Type B pancreatic cell (in vitro differentiated cells): ENCODE measurements at regions not wholly inside any gene's neighbourhood (a gene's known extent, or its start where the extent isn't known, plus 50 kb on each side); places are given as distances from the start of the nearest gene placed in this dataset.

Source experiments
- DNase-seq: peaks from one replicate; pipeline ENCODE4 v3.0.0; 2021; ENCODE audit warnings: mixed read lengths; ENCODE audit not compliant: unreplicated experiment; ENCODE audit errors: extremely low spot score
- H3K27ac Mint-ChIP-seq: 2 replicates; pipeline ENCODE4 v1.8.0; 2021; ENCODE audit warnings: mild to moderate bottlenecking, mixed read lengths
- H3K27me3 Mint-ChIP-seq: 2 replicates; pipeline ENCODE4 v1.8.0; 2021; ENCODE audit warnings: mixed read lengths
- H3K36me3 Mint-ChIP-seq: 2 replicates; pipeline ENCODE4 v1.8.0; 2021; ENCODE audit warnings: mixed read lengths
- H3K4me1 Mint-ChIP-seq: one replicate; pipeline ENCODE4 v1.8.0; 2021; ENCODE audit warnings: mixed read lengths; ENCODE audit not compliant: unreplicated experiment
- H3K4me3 Mint-ChIP-seq: 2 replicates; pipeline ENCODE4 v1.8.0; 2021; ENCODE audit warnings: mild to moderate bottlenecking, mixed read lengths
- H3K9me3 Mint-ChIP-seq: 2 replicates; pipeline ENCODE4 v1.8.0; 2021; ENCODE audit warnings: mixed read lengths
- TF ChIP-seq, protein P1 (sequence below): fragments of 200-600 bp; sonication (generic); conservative IDR thresholded peaks from 2 replicates; pipeline ENCODE4 v1.5.0; 2021; ENCODE audit warnings: antibody characterized with exemption, mild to moderate bottlenecking

DNA sequence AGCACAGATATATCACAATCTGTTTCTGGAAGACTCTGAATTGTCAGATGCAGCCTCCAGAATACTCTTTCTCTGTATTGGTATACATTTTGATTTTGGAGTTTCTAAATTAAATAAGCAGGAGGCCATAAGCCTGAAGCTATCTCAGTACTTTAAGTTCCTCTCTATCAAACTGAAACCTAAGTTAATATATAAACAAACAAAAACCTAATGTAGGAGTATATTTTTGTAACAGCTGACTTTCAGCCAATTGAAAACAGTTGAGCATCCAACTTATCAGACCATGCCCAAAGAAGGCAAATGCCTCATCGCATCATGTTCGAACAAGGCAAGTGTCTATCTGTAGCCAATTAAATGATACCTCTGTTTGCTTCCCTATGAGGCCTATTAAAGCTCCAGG is 1054.4 kb downstream of the AMY1C start:
- Mint-ChIP-seq H3K4me1 (no peaks in the 10 kb centered on the region), H3K9me3 (no peaks in the 10 kb centered on the region), H3K36me3 (no peaks in the 10 kb centered on the region), H3K27ac (no peak overlapping the region), H3K27me3 (no peaks in the 10 kb centered on the region), H3K4me3 (no peak overlapping the region)
- no peak for DNase-seq
- TF ChIP-seq, protein P1, sequence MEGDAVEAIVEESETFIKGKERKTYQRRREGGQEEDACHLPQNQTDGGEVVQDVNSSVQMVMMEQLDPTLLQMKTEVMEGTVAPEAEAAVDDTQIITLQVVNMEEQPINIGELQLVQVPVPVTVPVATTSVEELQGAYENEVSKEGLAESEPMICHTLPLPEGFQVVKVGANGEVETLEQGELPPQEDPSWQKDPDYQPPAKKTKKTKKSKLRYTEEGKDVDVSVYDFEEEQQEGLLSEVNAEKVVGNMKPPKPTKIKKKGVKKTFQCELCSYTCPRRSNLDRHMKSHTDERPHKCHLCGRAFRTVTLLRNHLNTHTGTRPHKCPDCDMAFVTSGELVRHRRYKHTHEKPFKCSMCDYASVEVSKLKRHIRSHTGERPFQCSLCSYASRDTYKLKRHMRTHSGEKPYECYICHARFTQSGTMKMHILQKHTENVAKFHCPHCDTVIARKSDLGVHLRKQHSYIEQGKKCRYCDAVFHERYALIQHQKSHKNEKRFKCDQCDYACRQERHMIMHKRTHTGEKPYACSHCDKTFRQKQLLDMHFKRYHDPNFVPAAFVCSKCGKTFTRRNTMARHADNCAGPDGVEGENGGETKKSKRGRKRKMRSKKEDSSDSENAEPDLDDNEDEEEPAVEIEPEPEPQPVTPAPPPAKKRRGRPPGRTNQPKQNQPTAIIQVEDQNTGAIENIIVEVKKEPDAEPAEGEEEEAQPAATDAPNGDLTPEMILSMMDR, result no peak

DNA sequence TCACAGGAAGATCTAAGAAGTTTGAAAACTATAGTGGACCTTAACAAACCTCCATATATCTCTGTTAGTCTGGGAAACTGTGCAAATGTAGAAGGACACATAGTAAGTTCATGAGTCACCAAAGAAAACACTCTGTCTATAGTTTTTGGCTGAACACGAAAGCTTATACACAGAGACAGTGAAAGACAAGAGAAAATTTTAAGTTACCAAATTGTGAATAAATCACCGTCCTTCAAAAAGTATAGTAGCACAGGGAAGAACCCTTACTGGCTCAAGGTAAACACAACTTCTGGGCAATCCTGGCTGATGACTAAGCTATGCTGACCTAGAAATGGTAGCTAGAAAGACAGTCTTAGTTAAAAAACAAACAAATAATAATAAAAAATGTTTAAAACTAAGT is 1057.9 kb downstream of the AMY1C start:
- H3K9me3 Mint-ChIP-seq, result no peaks in the 10 kb centered on the region
- TF ChIP-seq, protein P1, result no peak
- no peaks in the 10 kb centered on the region for H3K27me3 Mint-ChIP-seq
- H3K4me3 Mint-ChIP-seq, result no peak overlapping the region
- no peak for DNase-seq
- no peak overlapping the region for H3K27ac Mint-ChIP-seq
- no peaks in the 10 kb centered on the region for H3K36me3 Mint-ChIP-seq
- H3K4me1 Mint-ChIP-seq, result no peaks in the 10 kb centered on the region

DNA sequence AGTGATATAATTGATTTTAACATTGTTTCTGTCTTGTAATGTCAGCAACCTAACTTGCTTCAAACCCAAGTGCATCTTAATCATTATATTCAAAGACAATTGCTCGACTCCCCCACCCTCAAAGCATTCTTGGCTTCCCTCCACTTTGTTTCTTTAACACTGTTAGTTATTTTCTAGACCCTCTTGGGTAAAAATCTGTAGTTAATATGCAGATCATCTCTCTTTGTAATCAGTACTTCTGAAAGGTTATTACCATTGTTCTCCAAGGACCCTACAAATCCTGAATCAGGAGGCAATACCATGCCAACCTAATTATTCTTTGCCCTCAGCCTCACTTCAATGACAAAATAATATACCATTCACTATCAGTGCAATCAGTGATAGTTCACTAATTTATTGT is 1075.7 kb downstream of the AMY1C start:
- no peak overlapping the region for H3K4me3 Mint-ChIP-seq
- DNase-seq, result no peak

DNA sequence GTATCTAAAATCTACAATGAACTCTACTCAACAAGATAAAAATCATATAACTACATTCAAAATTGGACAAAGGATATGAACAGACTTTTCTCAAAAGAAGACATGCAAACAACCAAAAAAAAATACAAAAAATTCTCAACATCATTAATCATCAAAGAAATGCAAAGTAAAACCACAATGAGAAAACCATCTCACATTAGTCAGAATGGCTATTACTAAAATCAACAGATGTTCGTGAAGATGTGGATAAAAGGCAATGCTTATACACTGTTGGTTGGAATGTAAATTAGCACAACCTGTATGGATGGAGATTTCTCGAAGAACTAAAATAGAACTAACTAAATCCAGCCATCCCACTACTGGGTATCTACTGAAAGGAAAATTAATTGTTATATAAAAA is 1080.8 kb downstream of the AMY1C start:
- DNase-seq, result no peak
- Mint-ChIP-seq H3K36me3 (no peaks in the 10 kb centered on the region), H3K4me1 (no peaks in the 10 kb centered on the region), H3K27ac (no peak overlapping the region), H3K9me3 (no peaks in the 10 kb centered on the region), H3K4me3 (no peak overlapping the region), H3K27me3 (no peaks in the 10 kb centered on the region)
- TF ChIP-seq, protein P1, result no peak

More for the DNA sequence above, 1075.7 kb downstream of the AMY1C start:
- Mint-ChIP-seq H3K27me3 (no peaks in the 10 kb centered on the region), H3K36me3 (no peaks in the 10 kb centered on the region), H3K4me1 (no peaks in the 10 kb centered on the region), H3K27ac (no peak overlapping the region), H3K9me3 (no peaks in the 10 kb centered on the region)
- TF ChIP-seq, protein P1, result no peak

DNA sequence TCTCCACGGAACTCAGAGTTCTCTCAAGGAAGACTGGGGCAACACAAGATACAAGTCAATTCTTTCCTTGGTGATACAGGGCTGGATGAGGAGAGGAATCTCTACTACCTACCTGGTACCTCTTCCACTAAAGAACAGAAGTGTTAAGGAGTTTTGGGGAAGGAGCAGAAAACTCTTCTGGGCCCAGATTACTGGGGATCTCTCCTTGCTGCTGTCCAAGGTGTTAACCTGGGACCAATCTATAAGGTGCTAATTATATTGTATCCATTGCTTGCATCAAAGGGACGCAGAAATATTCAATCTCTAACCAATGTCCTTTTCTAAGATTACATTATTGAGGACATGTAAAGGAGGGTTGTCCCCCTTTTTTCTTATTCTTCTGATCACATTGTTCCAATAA is 1102.5 kb downstream of the AMY1C start:
- Mint-ChIP-seq H3K36me3 (no peaks in the 10 kb centered on the region), H3K4me3 (no peak overlapping the region), H3K4me1 (no peaks in the 10 kb centered on the region), H3K27ac (no peak overlapping the region), H3K27me3 (no peaks in the 10 kb centered on the region), H3K9me3 (peaks cover 1% of the 10 kb centered on the region)
- no peak for DNase-seq
- TF ChIP-seq, protein P1, result no peak

DNA sequence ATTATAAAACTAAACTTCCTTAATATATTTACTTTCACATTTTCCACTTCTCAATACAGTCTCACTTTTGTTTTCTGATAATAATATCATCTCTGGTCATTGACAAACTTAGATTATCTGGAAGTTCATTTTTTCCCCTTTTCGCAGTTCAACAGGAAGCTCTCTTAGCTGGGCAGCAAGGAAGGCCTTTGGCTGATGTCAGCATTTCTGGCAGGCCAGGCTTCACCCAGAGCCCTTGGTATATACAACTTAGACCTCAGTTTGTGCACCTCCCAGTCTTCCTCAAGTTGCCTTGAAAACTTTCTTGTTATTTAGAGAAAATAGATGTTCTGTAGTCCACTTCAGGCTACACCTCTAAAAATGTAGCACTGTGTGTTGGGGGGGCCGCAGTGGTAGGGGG is 1103.6 kb downstream of the AMY1C start:
- Mint-ChIP-seq H3K36me3 (no peaks in the 10 kb centered on the region), H3K9me3 (peaks cover 6% of the 10 kb centered on the region), H3K27ac (no peak overlapping the region), H3K4me3 (no peak overlapping the region), H3K27me3 (no peaks in the 10 kb centered on the region), H3K4me1 (no peaks in the 10 kb centered on the region)
- DNase-seq, result no peak
- TF ChIP-seq, protein P1, result no peak
